Mucosa of gallbladder (tissue), 1 donor: ENCODE measurements at regions not wholly inside any gene's neighbourhood (a gene's known extent, or its start where the extent isn't known, plus 50 kb on each side); places are given as distances from the start of the nearest gene placed in this dataset.

Experiments used
- DNase-seq: peaks from one replicate; pipeline ENCODE4 v3.0.0-alpha.2; 2020; ENCODE audit warnings: low spot score
- donor health status: DM: no; HTN: no; CAD: no.

GRCh38 chr13:85665286-85665685, 133.9 kb downstream of the SLITRK6 start:
- no peak for DNase-seq

- no peak for DNase-seq
Observed at GRCh38 chr13:85663856-85664255, 135.4 kb downstream of the SLITRK6 start.

- DNase-seq = no peak
Observed at GRCh38 chr13:85662186-85662585, 137.0 kb downstream of the SLITRK6 start.

GRCh38 chr13:85661675-85662074, 137.5 kb downstream of the SLITRK6 start:
- DNase-seq = no peak

GRCh38 chr13:85659493-85659892, 139.7 kb downstream of the SLITRK6 start:
- no peak for DNase-seq

- DNase-seq = no peak
Observed at GRCh38 chr13:85657942-85658341, 141.3 kb downstream of the SLITRK6 start.

- DNase-seq = no peak
Observed at GRCh38 chr13:85655040-85655439, 144.2 kb downstream of the SLITRK6 start.

- DNase-seq = no peak
Observed at GRCh38 chr13:85654227-85654626, 145.0 kb downstream of the SLITRK6 start.

GRCh38 chr13:85653681-85654080, 145.5 kb downstream of the SLITRK6 start:
- no peak for DNase-seq

- no peak for DNase-seq
Observed at GRCh38 chr13:85652491-85652890, 146.7 kb downstream of the SLITRK6 start.

- DNase-seq = no peak
Observed at GRCh38 chr13:85651440-85651839, 147.8 kb downstream of the SLITRK6 start.

- no peak for DNase-seq
Observed at GRCh38 chr13:85650613-85651012, 148.6 kb downstream of the SLITRK6 start.

- DNase-seq = no peak
Observed at GRCh38 chr13:85640727-85641126, 158.5 kb downstream of the SLITRK6 start.

GRCh38 chr13:85638815-85639393, 160.3 kb downstream of the SLITRK6 start:
- DNase-seq = no peak

- DNase-seq = no peak
Observed at GRCh38 chr13:85638265-85638664, 161.0 kb downstream of the SLITRK6 start.

GRCh38 chr13:85632526-85633195, 166.6 kb downstream of the SLITRK6 start:
- no peak for DNase-seq

- DNase-seq = no peak
Observed at GRCh38 chr13:85631801-85632200, 167.4 kb downstream of the SLITRK6 start.

GRCh38 chr13:85626603-85627002, 172.6 kb downstream of the SLITRK6 start:
- no peak for DNase-seq

- DNase-seq = no peak
Observed at GRCh38 chr13:85619321-85619720, 179.9 kb downstream of the SLITRK6 start.

- DNase-seq = no peak
Observed at GRCh38 chr13:85618521-85618920, 180.7 kb downstream of the SLITRK6 start.

- no peak for DNase-seq
Observed at GRCh38 chr13:85616275-85616674, 182.9 kb downstream of the SLITRK6 start.

GRCh38 chr13:85615031-85615430, 184.2 kb downstream of the SLITRK6 start:
- DNase-seq = no peak

- DNase-seq = no peak
Observed at GRCh38 chr13:85610024-85610423, 189.2 kb downstream of the SLITRK6 start.
